GM23338 (cell line): ENCODE measurements at regions not wholly inside any gene's neighbourhood (a gene's known extent, or its start where the extent isn't known, plus 50 kb on each side); places are given as distances from the start of the nearest gene placed in this dataset.

Experiments
- ATAC-seq: fragments of 200-7000 bp; cut with Tn5 transposase; 3 replicates; pipeline ENCODE4 v1.9.1; 2020
- DNase-seq: peaks from one replicate; pipeline ENCODE4 v3.0.0-alpha.2; 2015; ENCODE audit warnings: low spot score
- H2AFZ ChIP-seq: fragments of 200-600 bp; sonication (generic); 2 replicates; pipeline ENCODE4 v1.8.0; 2016; ENCODE audit warnings: antibody characterized with exemption, mild to moderate bottlenecking, moderate library complexity
- H3F3A ChIP-seq: fragments of 200-600 bp; sonication (generic); replicated peaks from 2 replicates; pipeline ENCODE4 v1.8.0; 2017; ENCODE audit warnings: antibody characterized with exemption, mixed run types, low read depth
- H3K27ac ChIP-seq: fragments of 200-600 bp; sonication (generic); 2 replicates; pipeline ENCODE4 v1.6.1; 2016; ENCODE audit warnings: low read depth
- H3K27me3 ChIP-seq: fragments of 200-600 bp; sonication (generic); 2 replicates; pipeline ENCODE4 v1.8.0; 2016; ENCODE audit warnings: mild to moderate bottlenecking, mixed run types, moderate library complexity; ENCODE audit not compliant: insufficient read depth
- H3K36me3 ChIP-seq: fragments of 200-600 bp; sonication (generic); 2 replicates; pipeline ENCODE4 v1.8.0; 2016; ENCODE audit warnings: mild to moderate bottlenecking; ENCODE audit not compliant: insufficient read depth
- H3K4me1 ChIP-seq: fragments of 200-600 bp; sonication (generic); 2 replicates; pipeline ENCODE4 v1.8.0; 2016; ENCODE audit warnings: mild to moderate bottlenecking, moderate library complexity; ENCODE audit not compliant: insufficient read depth
- H3K4me2 ChIP-seq: fragments of 200-600 bp; sonication (generic); 2 replicates; pipeline ENCODE4 v1.7.1; 2017; ENCODE audit warnings: mixed run types
- H3K4me3 ChIP-seq: fragments of 200-600 bp; sonication (generic); 2 replicates; pipeline ENCODE4 v1.6.1; 2016; ENCODE audit warnings: mixed run types
- H3K79me2 ChIP-seq: fragments of 200-600 bp; sonication (generic); replicated peaks from 2 replicates; pipeline ENCODE4 v1.8.0; 2017; ENCODE audit warnings: mild to moderate bottlenecking; ENCODE audit not compliant: insufficient read depth
- H3K9me2 ChIP-seq: fragments of 200-600 bp; sonication (generic); 2 replicates; pipeline ENCODE4 v1.8.0; 2017; ENCODE audit not compliant: insufficient read depth
- H4K20me1 ChIP-seq: fragments of 200-600 bp; sonication (generic); replicated peaks from 2 replicates; pipeline ENCODE4 v1.8.0; 2017; ENCODE audit warnings: mild to moderate bottlenecking; ENCODE audit not compliant: insufficient read depth
- H3K27ac Mint-ChIP-seq: 2 replicates; pipeline ENCODE4 v1.8.0; 2020; ENCODE audit warnings: inconsistent platforms, mild to moderate bottlenecking, moderate library complexity, mixed read lengths
- H3K27me3 Mint-ChIP-seq: 3 replicates; pipeline ENCODE4 v1.8.0; 2022; ENCODE audit warnings: low read depth, mild to moderate bottlenecking, moderate library complexity, mixed read lengths, inconsistent platforms; ENCODE audit not compliant: insufficient read depth, poor library complexity
- H3K36me3 Mint-ChIP-seq: 3 replicates; pipeline ENCODE4 v1.8.0; 2021; ENCODE audit warnings: low read depth, mild to moderate bottlenecking, inconsistent platforms, moderate library complexity, mixed read lengths
- H3K4me1 Mint-ChIP-seq: 3 replicates; pipeline ENCODE4 v1.8.0; 2020; ENCODE audit warnings: mild to moderate bottlenecking, inconsistent platforms, mixed read lengths
- H3K4me3 Mint-ChIP-seq: 3 replicates; pipeline ENCODE4 v1.8.0; 2021; ENCODE audit warnings: moderate library complexity, mild to moderate bottlenecking, inconsistent platforms, mixed read lengths
- H3K9me3 Mint-ChIP-seq: 3 replicates; pipeline ENCODE4 v1.8.0; 2020; ENCODE audit warnings: moderate library complexity, mild to moderate bottlenecking, inconsistent platforms, mixed read lengths
- ETS1 ChIP-seq: IDR thresholded peaks from 2 replicates; pipeline ENCODE4 v1.6.1; 2016; ENCODE audit warnings: antibody characterized with exemption
- EZH2 ChIP-seq: fragments of 200-600 bp; sonication (generic); IDR thresholded peaks from one replicate; pipeline ENCODE4 v1.8.0; 2017; ENCODE audit warnings: antibody characterized with exemption, mild to moderate bottlenecking, low read depth; ENCODE audit not compliant: unreplicated experiment
- JUNB ChIP-seq: IDR thresholded peaks from one replicate; pipeline ENCODE4 v1.6.1; 2016; ENCODE audit warnings: antibody characterized with exemption; ENCODE audit not compliant: unreplicated experiment
- NANOG ChIP-seq: IDR thresholded peaks from 2 replicates; pipeline ENCODE4 v1.6.1; 2016; ENCODE audit warnings: antibody characterized with exemption, borderline replicate concordance
- POLR2AphosphoS5 ChIP-seq: IDR thresholded peaks from 2 replicates; pipeline ENCODE4 v1.6.1; 2016; ENCODE audit warnings: antibody characterized with exemption, low read depth
- STAT1 ChIP-seq: IDR thresholded peaks from one replicate; pipeline ENCODE4 v1.6.1; 2016; ENCODE audit warnings: antibody characterized with exemption; ENCODE audit not compliant: unreplicated experiment
- ZNF114 ChIP-seq: fragments of 250-450 bp; sonication (Bioruptor Pico); IDR thresholded peaks from 2 replicates; pipeline ENCODE4 v1.5.0; 2020; ENCODE audit warnings: mild to moderate bottlenecking, moderate library complexity
- ZNF462 ChIP-seq: fragments of 250-450 bp; sonication (Bioruptor Pico); IDR thresholded peaks from 2 replicates; pipeline ENCODE4 v1.5.0; 2020; ENCODE audit warnings: mild to moderate bottlenecking, moderate library complexity

GRCh38 chr1:222106377-222106776, 364.5 kb upstream of the DUSP10 start:
- Histone ChIP-seq H3F3A (no peaks in the 10 kb centered on the region), H3K79me2 (no peaks in the 10 kb centered on the region), H3K36me3 (no peaks in the 10 kb centered on the region), H3K27me3 (no peaks in the 10 kb centered on the region), H4K20me1 (no peaks in the 10 kb centered on the region), H3K4me3 (no peak overlapping the region), H2AFZ (no peak overlapping the region), H3K4me2 (no peak overlapping the region), H3K27ac (no peak overlapping the region), H3K9me2 (peaks cover 10% of the 10 kb centered on the region; the same call in 1 of the 2 replicates), H3K4me1 (peaks cover 17% of the 10 kb centered on the region)
- Mint-ChIP-seq H3K27me3 (peaks cover 5% of the 10 kb centered on the region), H3K27ac (no peak overlapping the region), H3K36me3 (no peaks in the 10 kb centered on the region), H3K9me3 (no peaks in the 10 kb centered on the region), H3K4me3 (no peak overlapping the region), H3K4me1 (peaks cover 21% of the 10 kb centered on the region)
- DNase-seq (peak; percentile 36), ATAC-seq (peak; percentile 73)
- TF ChIP-seq ZNF462 (CRISPR knock-in tag) (no peak), STAT1 (no peak), ZNF114 (no peak)

- Histone ChIP-seq H2AFZ (no peak overlapping the region), H3K27ac (no peak overlapping the region), H3K4me1 (peaks cover 23% of the 10 kb centered on the region), H4K20me1 (no peaks in the 10 kb centered on the region), H3K4me2 (no peak overlapping the region), H3K27me3 (no peaks in the 10 kb centered on the region), H3F3A (no peaks in the 10 kb centered on the region), H3K4me3 (no peak overlapping the region), H3K36me3 (no peaks in the 10 kb centered on the region), H3K79me2 (no peaks in the 10 kb centered on the region), H3K9me2 (peaks cover 15% of the 10 kb centered on the region; the same call in 1 of the 2 replicates)
- Mint-ChIP-seq H3K27ac (no peak overlapping the region), H3K4me3 (no peak overlapping the region), H3K36me3 (no peaks in the 10 kb centered on the region), H3K27me3 (peaks cover 5% of the 10 kb centered on the region), H3K4me1 (peaks cover 24% of the 10 kb centered on the region), H3K9me3 (no peaks in the 10 kb centered on the region)
- TF ChIP-seq ZNF114: no peak
- no peak for TF ChIP-seq STAT1
- TF ChIP-seq JUNB: no peak
- no peak for TF ChIP-seq NANOG
- no peak for TF ChIP-seq POLR2AphosphoS5
- TF ChIP-seq EZH2: no peak
- TF ChIP-seq ETS1: no peak
- ATAC-seq (no peak), DNase-seq (no peak)
Measured at GRCh38 chr1:222105861-222106260, 364.0 kb upstream of the DUSP10 start.
